ENCODE measurements at regions not wholly inside any gene's neighbourhood (a gene's known extent, or its start where the extent isn't known, plus 50 kb on each side); places are given as distances from the start of the nearest gene placed in this dataset.

DNA sequence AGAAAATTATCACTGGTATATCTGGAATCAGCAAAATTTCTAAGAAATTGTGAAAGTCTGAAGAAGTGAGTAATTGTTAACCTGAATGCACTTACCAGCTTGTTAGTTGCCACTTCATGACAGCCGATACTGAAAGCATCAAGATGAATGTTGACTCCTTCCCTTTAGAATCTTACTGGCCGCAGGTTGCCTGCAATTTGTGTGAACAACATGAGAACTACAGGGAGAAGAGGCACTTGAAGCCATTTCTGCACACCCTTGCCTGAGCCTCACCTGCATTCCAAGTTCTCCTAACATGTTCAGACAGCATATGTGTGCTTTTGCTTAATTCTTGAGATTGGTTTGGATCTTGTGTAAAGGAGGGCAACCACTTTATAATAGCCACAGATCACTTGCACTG lies 59.2 kb upstream of the SSX2IP start:
- TF ChIP-seq, protein P1, sequence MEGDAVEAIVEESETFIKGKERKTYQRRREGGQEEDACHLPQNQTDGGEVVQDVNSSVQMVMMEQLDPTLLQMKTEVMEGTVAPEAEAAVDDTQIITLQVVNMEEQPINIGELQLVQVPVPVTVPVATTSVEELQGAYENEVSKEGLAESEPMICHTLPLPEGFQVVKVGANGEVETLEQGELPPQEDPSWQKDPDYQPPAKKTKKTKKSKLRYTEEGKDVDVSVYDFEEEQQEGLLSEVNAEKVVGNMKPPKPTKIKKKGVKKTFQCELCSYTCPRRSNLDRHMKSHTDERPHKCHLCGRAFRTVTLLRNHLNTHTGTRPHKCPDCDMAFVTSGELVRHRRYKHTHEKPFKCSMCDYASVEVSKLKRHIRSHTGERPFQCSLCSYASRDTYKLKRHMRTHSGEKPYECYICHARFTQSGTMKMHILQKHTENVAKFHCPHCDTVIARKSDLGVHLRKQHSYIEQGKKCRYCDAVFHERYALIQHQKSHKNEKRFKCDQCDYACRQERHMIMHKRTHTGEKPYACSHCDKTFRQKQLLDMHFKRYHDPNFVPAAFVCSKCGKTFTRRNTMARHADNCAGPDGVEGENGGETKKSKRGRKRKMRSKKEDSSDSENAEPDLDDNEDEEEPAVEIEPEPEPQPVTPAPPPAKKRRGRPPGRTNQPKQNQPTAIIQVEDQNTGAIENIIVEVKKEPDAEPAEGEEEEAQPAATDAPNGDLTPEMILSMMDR (IDR thresholded peaks at IDR 0.05) = no peak
- TF ChIP-seq ZFX (IDR thresholded peaks at IDR 0.05; ENCODE audit: borderline replicate concordance) = no peak

Measured in 22Rv1 (cell line).